ENCODE measurements at regions not wholly inside any gene's neighbourhood (a gene's known extent, or its start where the extent isn't known, plus 50 kb on each side); places are given as distances from the start of the nearest gene placed in this dataset.
"Not testable (repeated sequence)": the region's sequence is repeated elsewhere in the genome, so short reads cannot be mapped to it uniquely, and the experiment has no call there.

DNA sequence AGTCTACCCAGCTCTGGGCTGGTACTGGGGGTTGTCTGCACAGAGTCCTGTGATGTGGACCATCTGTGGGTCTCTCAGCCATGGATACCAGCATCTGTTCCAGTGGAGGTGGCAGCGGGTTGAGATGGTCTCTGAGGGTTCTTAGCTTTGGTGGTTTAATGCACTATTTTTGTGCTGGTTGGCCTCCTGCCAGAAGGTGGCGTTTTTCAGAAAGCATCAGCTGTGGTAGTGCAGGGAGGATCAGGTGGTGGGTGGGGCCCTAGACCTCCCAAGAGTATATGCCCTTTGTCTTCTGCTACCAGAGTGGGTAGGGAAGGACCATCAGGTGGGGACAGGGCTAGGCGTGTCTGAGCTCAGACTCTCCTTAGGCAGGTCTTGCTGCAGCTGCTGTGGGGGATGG lies 103.7 kb downstream of the GALR1 start:
- POLR2A ChIA-PET: not testable (repeated sequence)
- CTCF ChIA-PET: interaction anchor here (0.9 kb wide), 1 partner anchor 11 kb away, joined by 3 read pairs; no protein-coding TSS in a partner anchor

DNA sequence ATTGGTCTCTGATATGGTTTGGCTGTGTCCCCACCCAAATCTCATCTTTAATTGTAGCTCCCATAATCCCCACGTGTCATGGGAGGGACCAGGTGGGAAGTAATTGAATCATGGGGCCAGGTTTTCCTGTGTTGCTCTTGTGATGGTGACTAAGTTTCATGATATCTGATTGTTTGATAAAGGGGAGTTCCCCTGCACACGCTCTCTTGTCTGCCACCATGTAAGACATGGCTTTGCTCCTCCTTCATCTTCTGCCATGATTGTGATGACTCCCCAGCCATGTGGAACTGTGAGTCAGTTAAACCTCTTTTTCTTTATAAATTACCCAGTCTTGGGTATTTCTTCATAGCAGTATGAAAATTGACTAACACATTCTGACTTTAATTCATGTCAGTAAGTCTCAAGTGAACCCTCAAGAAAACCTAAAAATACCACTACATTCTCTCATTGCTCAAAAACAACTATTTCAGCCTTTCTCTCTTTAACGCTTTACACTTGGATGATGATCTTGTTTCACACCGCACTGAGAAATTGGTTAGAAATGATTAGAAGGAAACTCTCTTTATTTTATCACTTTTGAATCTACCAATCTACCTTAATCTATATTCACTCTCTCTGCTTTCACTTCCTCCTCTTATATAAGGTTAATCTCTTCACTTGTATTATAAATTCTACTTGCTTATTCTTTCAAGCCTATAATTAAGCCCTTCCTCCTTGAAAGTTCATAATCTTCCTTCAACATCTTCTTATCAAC lies 110.1 kb downstream of the GALR1 start:
- Mint-ChIP-seq H3K36me3 (ENCODE audit: low read depth) (peaks cover 3% of the 10 kb centered on the region), H3K4me1 (peaks cover 3% of the 10 kb centered on the region), H3K27ac (no peak overlapping the region), H3K9me3 (ENCODE audit: low read depth) (peaks cover 33% of the 10 kb centered on the region), H3K27me3 (peaks cover 37% of the 10 kb centered on the region), H3K4me3 (no peak overlapping the region)
- DNase-seq (no peak), ATAC-seq (peak; percentile 36)
- ChIA-PET POLR2A (no interaction called here), CTCF (no interaction called here)
- intact Hi-C loops (cut with DNase I, micrococcal nuclease): no loop called here

More for the DNA sequence above, 103.7 kb downstream of the GALR1 start:
- H3K27me3 Mint-ChIP-seq: peaks cover 25% of the 10 kb centered on the region
- H3K36me3 Mint-ChIP-seq (ENCODE audit: low read depth); ATAC-seq; H3K9me3 Mint-ChIP-seq (ENCODE audit: low read depth); H3K4me1 Mint-ChIP-seq; H3K4me3 Mint-ChIP-seq; H3K27ac Mint-ChIP-seq: not testable (repeated sequence)
- peak; percentile 30 for DNase-seq
- intact Hi-C loops (cut with DNase I, micrococcal nuclease): loop anchor here in 1 of 2 experiments (5.0 kb wide), 1 partner anchor 299 kb away; no protein-coding TSS in a partner anchor

DNA sequence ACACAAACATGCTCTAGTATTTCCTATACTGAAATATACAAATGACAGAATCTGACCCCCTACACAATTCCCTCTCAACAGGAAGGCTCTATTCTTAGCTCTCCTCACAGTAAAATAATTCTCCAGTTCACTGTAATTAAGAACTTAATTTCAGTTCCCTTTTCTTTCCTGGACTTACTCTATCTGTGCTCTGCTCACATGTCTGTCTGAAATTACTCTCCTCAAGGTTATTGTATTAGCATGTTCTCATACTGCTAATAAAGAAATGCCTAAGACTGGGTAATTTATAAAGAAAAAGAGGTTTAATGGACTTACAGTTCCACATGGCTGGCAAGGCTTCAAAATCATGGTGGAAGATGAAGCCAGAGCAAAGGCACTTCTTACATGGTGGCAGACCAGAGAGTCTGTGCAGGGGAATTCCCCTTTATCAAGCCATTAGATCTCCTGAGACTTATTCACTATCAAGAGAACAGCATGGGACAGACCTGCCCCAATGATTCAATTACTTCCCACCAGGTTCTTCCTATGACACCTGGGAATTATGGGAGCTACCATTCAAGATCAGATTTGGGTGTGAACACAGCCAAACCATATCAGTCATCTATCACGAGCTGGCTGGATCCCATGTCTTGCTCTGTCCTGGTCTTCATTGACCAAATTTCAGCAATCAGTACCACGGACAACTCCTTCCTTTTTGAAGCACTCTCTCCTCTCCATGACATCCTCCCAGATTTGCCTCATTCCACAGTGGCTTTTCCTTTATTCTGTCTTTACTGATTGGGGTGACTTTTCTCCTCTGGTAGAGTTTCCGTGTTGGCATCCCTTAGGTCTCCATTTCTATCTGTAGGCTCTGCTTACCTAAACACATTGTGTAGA lies 110.9 kb downstream of the GALR1 start:
- intact Hi-C loops (cut with DNase I, micrococcal nuclease): no loop called here
- H3K4me3 Mint-ChIP-seq: no peak overlapping the region
- ChIA-PET CTCF (no interaction called here), POLR2A (no interaction called here)
- peaks cover 3% of the 10 kb centered on the region for H3K36me3 Mint-ChIP-seq (ENCODE audit: low read depth)
- ATAC-seq (no peak), DNase-seq (no peak)
- H3K4me1 Mint-ChIP-seq: peaks cover 3% of the 10 kb centered on the region
- peaks cover 33% of the 10 kb centered on the region for H3K9me3 Mint-ChIP-seq (ENCODE audit: low read depth)
- peaks cover 39% of the 10 kb centered on the region for H3K27me3 Mint-ChIP-seq
- no peak overlapping the region for H3K27ac Mint-ChIP-seq

DNA sequence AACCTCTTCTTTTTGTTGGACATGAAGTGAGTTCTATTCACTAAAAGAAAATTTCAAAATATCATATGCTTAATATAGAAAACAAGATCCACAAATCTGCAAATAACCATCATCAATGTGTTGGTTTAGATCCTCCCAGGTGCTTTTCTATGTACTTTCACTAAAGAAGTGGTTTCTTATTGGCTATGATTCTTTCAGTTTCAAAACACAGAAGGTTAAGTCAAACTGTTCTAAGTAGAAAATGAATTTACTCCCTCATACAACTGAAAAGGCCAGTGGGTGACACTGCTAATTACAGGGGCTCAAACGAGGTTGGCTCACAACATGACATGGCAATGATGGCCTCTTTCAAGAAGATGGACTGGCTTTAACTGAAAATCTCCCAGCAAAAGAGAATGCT lies 111.7 kb downstream of the GALR1 start:
- no peak overlapping the region for H3K27ac Mint-ChIP-seq
- peaks cover 3% of the 10 kb centered on the region for H3K4me1 Mint-ChIP-seq
- H3K9me3 Mint-ChIP-seq (ENCODE audit: low read depth): peaks cover 33% of the 10 kb centered on the region
- H3K27me3 Mint-ChIP-seq: peaks cover 41% of the 10 kb centered on the region
- DNase-seq: no peak
- no peak for ATAC-seq
- intact Hi-C loops (cut with DNase I, micrococcal nuclease): no loop called here
- no peak overlapping the region for H3K4me3 Mint-ChIP-seq
- peaks cover 3% of the 10 kb centered on the region for H3K36me3 Mint-ChIP-seq (ENCODE audit: low read depth)
- ChIA-PET POLR2A (no interaction called here), CTCF (no interaction called here)

DNA sequence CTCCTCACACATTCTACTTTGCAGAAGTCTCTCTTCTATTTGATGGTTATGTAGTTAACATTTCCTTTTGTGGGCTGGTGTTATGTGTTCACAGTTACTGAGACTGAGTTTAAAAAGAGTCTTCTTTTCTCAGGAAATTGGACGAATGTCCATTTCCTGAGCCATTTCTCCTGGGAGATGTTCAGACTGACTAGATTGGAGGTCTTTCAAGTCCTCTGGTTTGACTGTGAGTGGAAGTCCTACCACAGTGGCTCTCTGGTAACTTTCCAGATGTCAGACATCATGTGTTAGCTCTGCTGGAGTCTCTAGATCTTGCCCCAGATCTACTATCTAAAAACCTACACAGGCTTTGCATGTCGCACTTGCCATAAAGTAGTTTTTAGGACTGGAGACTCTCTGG lies 116.0 kb downstream of the GALR1 start:
- ChIA-PET POLR2A (no interaction called here), CTCF (no interaction called here)
- H3K4me3 Mint-ChIP-seq: no peak overlapping the region
- H3K4me1 Mint-ChIP-seq: no peaks in the 10 kb centered on the region
- DNase-seq (no peak), ATAC-seq (no peak)
- intact Hi-C loops (cut with DNase I, micrococcal nuclease): no loop called here
- H3K36me3 Mint-ChIP-seq (ENCODE audit: low read depth): peaks cover 8% of the 10 kb centered on the region
- peaks cover 38% of the 10 kb centered on the region for H3K27me3 Mint-ChIP-seq
- peaks cover 25% of the 10 kb centered on the region for H3K9me3 Mint-ChIP-seq (ENCODE audit: low read depth)
- H3K27ac Mint-ChIP-seq: no peak overlapping the region

DNA sequence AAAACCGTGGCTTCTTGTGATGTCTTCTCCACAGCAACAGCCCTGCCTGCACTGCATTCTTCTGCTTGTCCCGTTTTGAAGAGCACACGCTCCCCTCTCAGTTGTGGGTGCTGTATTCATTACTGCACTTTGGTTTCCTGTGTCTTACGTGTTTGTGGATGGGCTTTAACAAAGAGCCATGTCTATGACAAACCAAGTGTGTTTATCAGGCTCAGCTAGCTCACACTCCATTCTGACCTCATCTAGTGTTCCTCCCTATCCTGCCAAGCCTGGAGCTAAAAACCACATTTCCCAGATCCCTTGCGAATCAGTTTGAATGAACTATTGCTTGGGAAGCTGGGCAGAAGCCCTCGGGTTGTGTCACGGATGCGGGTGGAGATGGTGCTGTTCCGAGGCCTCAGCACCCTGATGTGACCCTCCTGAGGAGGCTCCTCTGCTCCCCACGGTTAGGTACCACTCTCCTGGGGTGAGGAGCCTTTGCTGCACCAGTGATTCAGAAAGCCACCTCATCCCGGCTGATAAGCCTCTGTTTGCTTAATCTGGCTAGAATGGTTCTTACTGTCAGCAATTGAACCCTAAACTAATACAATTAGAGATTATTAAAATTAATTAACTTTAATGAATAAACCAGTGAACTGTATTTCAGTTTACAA lies 116.5 kb downstream of the GALR1 start:
- intact Hi-C loops (cut with DNase I, micrococcal nuclease): no loop called here
- POLR2A ChIA-PET: no interaction called here
- no peak overlapping the region for H3K4me3 Mint-ChIP-seq
- peaks cover 20% of the 10 kb centered on the region for H3K9me3 Mint-ChIP-seq (ENCODE audit: low read depth)
- H3K27ac Mint-ChIP-seq: no peak overlapping the region
- peaks cover 5% of the 10 kb centered on the region for H3K36me3 Mint-ChIP-seq (ENCODE audit: low read depth)
- H3K4me1 Mint-ChIP-seq: no peaks in the 10 kb centered on the region
- CTCF ChIA-PET: no interaction called here
- peaks cover 32% of the 10 kb centered on the region for H3K27me3 Mint-ChIP-seq
- DNase-seq: no peak
- no peak for ATAC-seq

DNA sequence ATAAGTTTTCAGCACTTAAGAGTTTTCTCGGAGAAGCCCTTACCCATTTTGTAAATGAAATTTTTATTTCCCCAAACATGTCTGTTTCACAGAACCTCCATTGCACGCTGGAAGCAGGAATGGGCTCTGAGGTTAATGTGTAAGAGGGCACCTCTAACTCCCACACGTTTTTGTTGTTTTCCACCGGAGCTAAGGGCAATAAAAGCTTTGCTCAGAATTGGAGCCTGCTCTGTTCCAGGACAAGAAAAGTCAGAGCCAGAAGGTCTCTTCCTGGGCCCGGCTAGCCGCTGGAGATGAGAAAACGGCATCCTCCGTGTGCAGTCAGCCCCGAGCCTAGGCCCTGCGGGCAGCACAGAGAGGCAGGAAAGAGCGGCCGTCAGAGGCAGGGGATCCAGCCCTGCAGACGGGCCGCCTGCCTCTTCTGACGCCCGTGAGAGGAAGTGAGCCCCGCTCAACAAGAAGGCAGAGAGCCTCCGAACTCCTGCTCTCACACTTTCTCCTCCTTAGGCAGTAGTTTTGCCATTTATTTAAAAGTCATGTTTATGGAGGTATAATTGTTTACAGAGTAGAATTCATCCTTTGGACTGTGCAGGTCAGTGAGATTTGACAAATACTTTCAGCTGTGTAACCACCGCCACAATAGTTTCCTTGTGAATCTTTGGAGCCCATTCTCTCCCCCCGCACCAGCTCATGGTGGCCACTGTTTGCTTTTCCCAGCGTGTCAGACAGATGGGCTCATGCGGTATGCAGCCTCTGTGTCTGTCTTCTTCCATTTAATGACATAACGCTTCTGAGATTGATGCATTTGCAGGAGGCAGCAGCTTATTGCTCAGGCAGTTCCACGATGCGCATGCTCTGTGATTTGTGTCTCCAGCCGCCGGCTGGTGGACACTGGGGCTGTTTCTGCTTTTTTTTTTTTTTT lies 117.3 kb downstream of the GALR1 start:
- ChIA-PET POLR2A (no interaction called here), CTCF (no interaction called here)
- no peak overlapping the region for H3K4me3 Mint-ChIP-seq
- intact Hi-C loops (cut with DNase I, micrococcal nuclease): no loop called here
- ATAC-seq (no peak), DNase-seq (no peak)
- H3K27me3 Mint-ChIP-seq: peaks cover 30% of the 10 kb centered on the region
- H3K4me1 Mint-ChIP-seq: no peaks in the 10 kb centered on the region
- H3K9me3 Mint-ChIP-seq (ENCODE audit: low read depth): peaks cover 14% of the 10 kb centered on the region
- H3K27ac Mint-ChIP-seq: no peak overlapping the region
- peaks cover 5% of the 10 kb centered on the region for H3K36me3 Mint-ChIP-seq (ENCODE audit: low read depth)

DNA sequence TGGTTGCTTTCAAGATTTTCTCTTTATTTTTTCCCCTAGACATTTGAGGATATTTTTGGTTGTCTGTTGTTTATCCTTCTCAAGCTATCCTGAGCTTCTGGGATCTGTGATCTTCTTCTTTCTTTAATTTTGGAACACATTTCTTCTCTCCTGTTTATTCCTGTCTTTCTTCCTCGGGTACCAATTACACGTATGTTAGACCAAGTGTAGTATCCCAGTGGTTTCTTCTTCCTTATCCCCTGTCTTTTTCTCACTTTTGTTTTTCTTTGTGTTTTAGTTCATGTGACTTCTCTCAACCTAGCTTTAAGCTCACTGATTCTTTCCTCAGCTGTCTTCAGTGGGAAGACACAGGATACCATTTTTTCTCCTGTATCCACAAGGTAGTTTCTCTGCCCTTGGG lies 120.0 kb downstream of the GALR1 start:
- no peak for ATAC-seq
- ChIA-PET CTCF (no interaction called here), POLR2A (no interaction called here)
- Mint-ChIP-seq H3K27me3 (peaks cover 17% of the 10 kb centered on the region), H3K9me3 (ENCODE audit: low read depth) (peaks cover 7% of the 10 kb centered on the region), H3K4me1 (no peaks in the 10 kb centered on the region), H3K36me3 (ENCODE audit: low read depth) (peaks cover 5% of the 10 kb centered on the region), H3K4me3 (no peak overlapping the region), H3K27ac (no peak overlapping the region)
- no peak for DNase-seq
- intact Hi-C loops (cut with DNase I, micrococcal nuclease): no loop called here

DNA sequence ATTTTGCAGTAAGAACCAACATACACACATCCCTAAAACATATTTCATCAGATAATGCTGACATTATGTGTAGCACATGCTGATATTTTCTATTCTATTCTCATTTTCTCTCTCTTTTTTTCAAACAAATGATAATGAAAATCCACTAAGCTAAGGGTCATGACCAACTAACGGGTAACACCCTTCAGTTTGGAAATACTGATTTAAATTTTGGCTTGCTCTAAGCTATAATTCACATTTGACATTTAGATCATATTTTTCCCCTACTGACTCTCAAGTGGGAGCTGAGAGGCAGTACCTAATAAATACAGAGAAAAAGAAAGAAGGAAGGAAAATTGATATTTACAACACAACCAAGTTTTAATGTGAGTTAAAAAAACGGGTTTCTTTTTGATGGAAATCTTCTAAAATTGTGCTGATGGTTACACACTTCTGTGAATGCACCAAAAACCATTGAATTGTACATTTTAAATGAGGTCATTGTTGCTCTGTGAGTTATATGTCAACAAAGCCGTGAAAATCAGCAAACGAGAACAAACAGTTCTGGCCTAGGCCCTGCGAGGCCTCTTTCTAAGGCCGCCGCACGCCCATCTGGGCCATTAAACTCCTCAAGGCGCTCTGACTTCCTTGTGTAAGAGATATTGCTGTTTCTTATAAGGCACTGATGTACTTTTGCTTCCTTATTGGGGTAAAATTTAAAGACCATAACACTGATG lies 124.2 kb downstream of the GALR1 start:
- intact Hi-C loops (cut with DNase I, micrococcal nuclease): no loop called here
- POLR2A ChIA-PET: no interaction called here

DNA sequence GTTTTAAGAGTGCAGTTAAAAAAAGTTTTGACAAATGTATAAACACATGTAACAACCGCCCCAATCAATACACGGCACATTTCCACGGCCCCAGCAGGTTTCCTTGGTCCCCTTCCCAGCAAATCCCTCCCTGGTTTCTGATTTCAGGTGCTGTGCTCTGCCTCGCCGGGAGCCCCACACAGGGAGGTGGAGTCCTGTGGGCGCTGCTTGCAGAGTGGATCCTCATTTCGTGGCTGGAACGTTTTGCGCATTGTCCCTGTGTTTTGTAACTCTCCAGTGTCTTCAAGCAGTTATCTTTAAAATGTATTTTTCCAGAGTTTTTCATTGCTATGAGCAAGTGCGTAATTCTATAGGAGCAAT lies 124.8 kb downstream of the GALR1 start:
- Mint-ChIP-seq H3K9me3 (ENCODE audit: low read depth) (peaks cover 4% of the 10 kb centered on the region), H3K27ac (no peak overlapping the region), H3K4me3 (no peak overlapping the region), H3K4me1 (no peaks in the 10 kb centered on the region), H3K36me3 (ENCODE audit: low read depth) (peaks cover 4% of the 10 kb centered on the region), H3K27me3 (peaks cover 6% of the 10 kb centered on the region)
- ChIA-PET POLR2A (no interaction called here), CTCF (no interaction called here)
- DNase-seq: no peak
- intact Hi-C loops (cut with DNase I, micrococcal nuclease): no loop called here
- ATAC-seq: no peak

More for the DNA sequence above, 124.2 kb downstream of the GALR1 start:
- CTCF ChIA-PET: no interaction called here
- H3K27ac Mint-ChIP-seq: no peak overlapping the region
- H3K9me3 Mint-ChIP-seq (ENCODE audit: low read depth): peaks cover 7% of the 10 kb centered on the region
- DNase-seq: no peak
- H3K27me3 Mint-ChIP-seq: peaks cover 8% of the 10 kb centered on the region
- no peak for ATAC-seq
- no peak overlapping the region for H3K4me3 Mint-ChIP-seq
- no peaks in the 10 kb centered on the region for H3K4me1 Mint-ChIP-seq
- peaks cover 5% of the 10 kb centered on the region for H3K36me3 Mint-ChIP-seq (ENCODE audit: low read depth)
